Activated T-helper 2 cell treated with anti-CD3 and anti-CD28 coated beads, Interferon-gamma antibody, Interleukin-2, Interleukin-4, amounts not matched to agents 10 μg/mL and 5 μg/mL and 100 μg/mL, durations not matched to agents 14 hours and 24 hours and 36 hours (primary cell): ENCODE measurements at regions not wholly inside any gene's neighbourhood (a gene's known extent, or its start where the extent isn't known, plus 50 kb on each side); places are given as distances from the start of the nearest gene placed in this dataset.

ENCODE experiments used
- DNase-seq: peaks from one replicate; pipeline ENCODE4 v3.0.0; 2021; ENCODE audit warnings: low spot score
- H3K27ac Mint-ChIP-seq: one replicate; pipeline ENCODE4 v1.8.0; 2021; ENCODE audit warnings: mixed read lengths
- H3K27me3 Mint-ChIP-seq: one replicate; pipeline ENCODE4 v1.8.0; 2021; ENCODE audit warnings: low read depth, mixed read lengths
- H3K36me3 Mint-ChIP-seq: one replicate; pipeline ENCODE4 v1.8.0; 2021; ENCODE audit warnings: low read depth, mixed read lengths
- H3K4me1 Mint-ChIP-seq: one replicate; pipeline ENCODE4 v1.8.0; 2021; ENCODE audit warnings: low read depth, mixed read lengths
- H3K4me3 Mint-ChIP-seq: one replicate; pipeline ENCODE4 v1.8.0; 2021; ENCODE audit warnings: low read depth, mild to moderate bottlenecking, moderate library complexity, mixed read lengths
- H3K9me3 Mint-ChIP-seq: one replicate; pipeline ENCODE4 v1.8.0; 2021; ENCODE audit warnings: mixed read lengths
- intact Hi-C: fragments of 100-400 bp; cut with micrococcal nuclease; formaldehyde crosslinking; loops from one replicate; pipeline ENCODE4 v1.15.1; 2023

DNA sequence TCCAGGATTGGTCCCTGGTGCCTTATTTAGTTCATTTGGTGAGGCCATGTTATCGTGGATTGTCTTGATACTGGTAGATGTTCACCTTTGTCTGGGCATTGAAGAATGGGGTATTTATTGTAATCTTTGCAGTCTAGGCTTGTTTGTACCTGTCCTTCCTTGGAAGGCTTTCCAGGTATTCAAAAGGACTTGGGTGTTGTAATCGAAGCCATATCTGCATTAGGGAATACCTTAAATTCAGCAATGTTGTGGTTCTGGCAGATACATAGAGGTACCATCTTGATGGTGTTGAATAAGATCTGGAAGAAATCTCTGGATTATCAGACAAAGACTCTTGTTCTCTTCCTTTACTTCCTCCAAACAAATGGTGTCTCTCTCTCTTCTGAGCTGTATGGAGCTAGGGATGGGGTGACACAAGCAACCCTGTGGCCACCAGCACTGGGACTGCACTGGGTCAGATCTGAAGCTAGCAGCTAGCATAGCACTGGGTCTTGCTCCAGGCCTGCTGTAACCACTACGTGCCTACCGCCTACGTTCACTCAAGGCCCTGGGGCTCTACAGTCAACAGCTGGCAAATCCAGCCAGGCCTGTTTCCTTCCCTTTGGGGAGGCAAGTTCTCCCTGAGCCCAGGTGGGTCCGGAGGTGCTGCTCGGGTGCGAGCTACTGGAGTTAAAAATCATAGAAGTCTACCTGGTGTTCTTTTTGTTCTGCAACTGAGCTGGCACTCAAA, 261.1 kb upstream of the CITED2 start:
- H3K36me3 Mint-ChIP-seq, result no peaks in the 10 kb centered on the region

DNA sequence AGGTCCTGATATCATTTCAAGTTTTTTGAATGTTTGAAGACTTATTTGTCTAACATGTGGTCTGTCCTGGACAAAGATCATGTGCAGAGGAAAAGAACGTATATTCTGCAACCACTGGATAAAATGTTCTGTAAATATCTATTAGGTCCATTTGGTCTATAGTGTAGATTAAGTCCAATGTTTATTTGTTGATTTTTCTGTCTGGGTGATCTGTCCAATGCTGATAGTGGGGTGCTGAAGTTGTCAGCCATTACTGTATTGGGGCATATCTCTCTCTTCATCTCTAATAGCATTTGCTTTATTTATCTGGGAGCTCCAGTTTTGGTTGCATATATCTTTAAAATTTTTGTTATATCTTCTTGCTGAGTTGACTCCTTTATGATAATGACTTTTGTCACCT, 258.4 kb upstream of the CITED2 start:
- Mint-ChIP-seq H3K27ac (no peak overlapping the region), H3K36me3 (no peaks in the 10 kb centered on the region), H3K9me3 (no peaks in the 10 kb centered on the region), H3K4me3 (no peak overlapping the region), H3K27me3 (peaks cover 28% of the 10 kb centered on the region), H3K4me1 (no peaks in the 10 kb centered on the region)
- intact Hi-C loops, result no loop called here
- DNase-seq, result no peak

More for the DNA sequence above, 261.1 kb upstream of the CITED2 start:
- intact Hi-C loops, result no loop called here
- Mint-ChIP-seq H3K4me1 (peaks cover 5% of the 10 kb centered on the region), H3K27ac (no peak overlapping the region), H3K9me3 (no peaks in the 10 kb centered on the region), H3K4me3 (no peak overlapping the region), H3K27me3 (peaks cover 24% of the 10 kb centered on the region)
- no peak for DNase-seq

DNA sequence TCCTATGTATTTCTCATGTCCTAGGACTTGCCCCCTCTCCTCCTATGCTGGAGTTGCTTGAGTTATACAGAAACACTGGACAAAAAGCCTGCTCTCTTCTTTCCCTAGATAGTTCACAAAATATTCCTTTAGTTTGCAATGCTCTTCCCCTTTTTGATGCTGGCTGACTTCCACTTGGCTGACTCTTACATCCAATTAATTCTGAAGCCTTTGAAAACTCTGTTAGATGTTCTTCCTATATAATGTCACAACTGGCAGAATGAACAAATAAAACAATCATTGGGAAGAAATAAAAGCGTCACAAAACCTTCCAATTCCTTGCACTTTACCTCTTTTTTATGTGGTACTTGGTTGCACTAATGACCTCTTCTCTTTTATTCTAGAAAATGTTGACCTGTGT, 253.8 kb upstream of the CITED2 start:
- Mint-ChIP-seq H3K36me3 (no peaks in the 10 kb centered on the region), H3K27ac (no peak overlapping the region), H3K27me3 (peaks cover 28% of the 10 kb centered on the region), H3K4me1 (peaks cover 6% of the 10 kb centered on the region), H3K9me3 (no peaks in the 10 kb centered on the region), H3K4me3 (no peak overlapping the region)
- DNase-seq, result no peak
- intact Hi-C loops, result no loop called here

DNA sequence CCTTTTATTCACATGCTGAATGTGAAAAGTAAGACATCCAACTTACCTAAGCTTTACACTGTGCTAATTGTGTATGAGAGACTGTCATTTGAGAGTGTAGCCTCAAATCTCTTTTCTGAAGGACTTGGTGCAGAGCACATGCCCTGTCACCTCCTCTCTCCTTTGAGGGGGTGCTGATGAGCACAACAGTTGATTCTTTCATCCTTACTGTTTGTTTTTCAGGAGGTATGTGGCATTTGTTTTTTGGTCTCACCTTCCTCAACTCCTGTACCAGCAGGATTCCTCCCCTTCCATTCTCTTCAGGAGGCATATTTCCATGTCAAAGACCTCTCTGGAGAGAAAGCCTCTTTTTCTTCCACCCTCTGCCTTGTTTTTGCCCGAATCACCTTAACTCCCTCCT, 252.6 kb upstream of the CITED2 start:
- no peak overlapping the region for H3K27ac Mint-ChIP-seq
- peaks cover 6% of the 10 kb centered on the region for H3K4me1 Mint-ChIP-seq
- no peak overlapping the region for H3K4me3 Mint-ChIP-seq
- H3K9me3 Mint-ChIP-seq, result no peaks in the 10 kb centered on the region
- intact Hi-C loops, result no loop called here
- H3K36me3 Mint-ChIP-seq, result no peaks in the 10 kb centered on the region
- peaks cover 17% of the 10 kb centered on the region for H3K27me3 Mint-ChIP-seq
- DNase-seq, result no peak

DNA sequence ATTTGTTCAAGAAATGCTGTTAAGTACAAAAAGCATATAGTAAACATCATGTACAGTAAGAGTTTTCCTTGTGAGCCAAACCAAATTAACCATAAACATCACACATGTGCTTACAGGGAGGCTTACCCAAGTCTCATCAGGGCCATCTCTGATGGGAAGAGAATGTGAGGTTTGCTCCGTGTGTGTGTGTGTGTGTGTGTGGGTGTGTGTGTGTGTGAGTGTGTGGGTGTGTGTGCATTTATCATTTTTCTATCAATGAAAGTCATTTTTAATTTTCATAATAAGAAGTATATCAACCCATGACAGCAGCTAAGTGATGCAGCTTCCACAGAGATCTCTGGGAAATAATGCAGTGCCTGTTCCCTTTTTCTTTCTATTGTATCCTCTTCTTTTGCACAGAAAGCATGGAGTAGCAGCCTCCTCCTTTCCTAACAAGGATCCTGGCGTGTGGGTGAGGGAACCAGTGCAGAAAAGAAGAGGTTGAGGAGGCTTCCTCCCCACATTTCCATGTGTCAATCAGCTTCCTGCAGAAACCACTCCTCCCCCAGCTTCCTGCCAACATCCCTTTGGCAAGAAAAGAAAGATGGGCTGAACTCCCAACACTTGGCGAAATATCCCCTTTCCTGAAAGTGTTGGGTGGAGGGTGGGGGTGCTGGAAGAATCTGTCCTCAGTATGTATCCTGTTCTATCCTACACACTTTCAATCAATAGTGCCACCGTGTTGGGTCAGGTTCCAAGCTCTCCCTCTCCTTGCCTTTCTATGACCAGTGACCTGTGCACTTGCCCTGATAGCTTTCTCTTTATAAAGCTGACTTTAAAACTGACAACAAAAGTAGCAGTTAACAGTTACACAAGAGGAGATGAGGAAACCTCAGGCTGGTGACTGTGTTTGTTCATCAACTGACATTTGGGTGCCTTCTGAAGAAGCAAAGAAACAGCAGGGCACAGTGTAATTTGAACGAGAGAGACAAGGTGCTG, 251.8 kb upstream of the CITED2 start:
- no peaks in the 10 kb centered on the region for H3K9me3 Mint-ChIP-seq
- peaks cover 6% of the 10 kb centered on the region for H3K4me1 Mint-ChIP-seq
- intact Hi-C loops, result no loop called here
- H3K27ac Mint-ChIP-seq, result no peak overlapping the region
- DNase-seq, result no peak
- H3K36me3 Mint-ChIP-seq, result no peaks in the 10 kb centered on the region
- H3K4me3 Mint-ChIP-seq, result no peak overlapping the region
- peaks cover 15% of the 10 kb centered on the region for H3K27me3 Mint-ChIP-seq

DNA sequence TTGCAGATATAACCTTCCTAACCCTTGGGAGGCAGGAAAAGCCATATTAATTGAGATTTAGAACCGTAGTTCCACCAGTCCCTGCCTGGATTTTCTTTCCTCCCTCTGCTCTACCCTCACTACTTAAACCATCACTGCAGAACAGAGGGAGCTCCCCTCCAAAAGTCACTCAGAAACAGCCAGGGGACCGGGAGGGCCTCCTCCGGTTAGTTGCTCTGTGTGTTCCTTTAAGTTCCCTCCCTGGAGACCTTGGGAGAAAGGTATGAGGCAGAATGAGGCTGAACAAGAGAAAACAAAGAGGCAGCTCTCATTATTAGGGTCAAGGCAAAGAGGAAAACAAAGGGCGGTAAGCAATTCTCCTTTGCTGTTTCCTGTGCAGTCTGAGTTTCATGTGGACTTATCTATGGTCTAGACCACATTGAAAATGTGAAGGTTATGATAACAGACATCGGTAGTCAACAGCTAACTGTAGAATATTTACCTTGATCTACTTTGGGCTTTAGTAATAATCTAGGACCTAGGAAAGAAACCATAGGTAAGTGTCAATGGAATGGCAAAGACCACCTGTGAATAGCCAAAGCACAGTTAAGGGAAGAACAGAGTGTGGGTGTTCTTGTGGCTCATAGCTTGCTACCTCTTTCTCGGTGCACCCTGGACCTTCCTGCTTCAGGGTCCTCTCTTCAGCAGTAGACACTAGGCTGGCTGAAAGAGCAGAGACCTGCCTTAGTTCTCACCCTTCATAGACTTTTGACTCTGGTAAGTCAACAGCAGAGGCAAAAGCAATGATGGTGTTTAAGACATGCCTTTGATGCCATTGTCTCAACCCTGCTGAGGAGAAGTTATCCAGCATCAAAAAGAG, 250.9 kb upstream of the CITED2 start:
- peaks cover 11% of the 10 kb centered on the region for H3K27me3 Mint-ChIP-seq
- no peak overlapping the region for H3K27ac Mint-ChIP-seq
- DNase-seq, result no peak
- H3K9me3 Mint-ChIP-seq, result no peaks in the 10 kb centered on the region
- H3K4me3 Mint-ChIP-seq, result no peak overlapping the region
- no peaks in the 10 kb centered on the region for H3K36me3 Mint-ChIP-seq
- intact Hi-C loops, result no loop called here
- peaks cover 6% of the 10 kb centered on the region for H3K4me1 Mint-ChIP-seq

DNA sequence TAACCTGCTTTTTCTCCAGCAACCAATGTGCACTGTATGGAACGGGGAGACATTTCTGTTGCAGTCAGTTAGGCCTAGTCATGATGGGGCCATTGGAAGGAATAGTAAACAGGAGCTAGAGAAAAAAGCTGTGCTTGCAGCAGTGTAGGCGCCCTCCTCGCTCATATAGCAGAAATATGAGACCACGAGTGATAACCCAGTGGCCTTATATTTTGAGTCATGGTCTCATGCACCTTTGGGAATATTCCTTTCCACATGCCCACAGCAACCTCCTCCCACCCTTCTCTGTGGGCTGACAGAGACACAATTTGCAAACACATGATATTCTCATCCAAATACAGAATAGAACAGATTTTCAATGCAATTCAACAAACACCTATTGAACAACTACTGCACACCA, 248.9 kb upstream of the CITED2 start:
- intact Hi-C loops, result no loop called here
- Mint-ChIP-seq H3K4me3 (no peak overlapping the region), H3K27ac (no peak overlapping the region), H3K27me3 (peaks cover 11% of the 10 kb centered on the region), H3K36me3 (no peaks in the 10 kb centered on the region), H3K9me3 (no peaks in the 10 kb centered on the region), H3K4me1 (peaks cover 6% of the 10 kb centered on the region)
- no peak for DNase-seq

DNA sequence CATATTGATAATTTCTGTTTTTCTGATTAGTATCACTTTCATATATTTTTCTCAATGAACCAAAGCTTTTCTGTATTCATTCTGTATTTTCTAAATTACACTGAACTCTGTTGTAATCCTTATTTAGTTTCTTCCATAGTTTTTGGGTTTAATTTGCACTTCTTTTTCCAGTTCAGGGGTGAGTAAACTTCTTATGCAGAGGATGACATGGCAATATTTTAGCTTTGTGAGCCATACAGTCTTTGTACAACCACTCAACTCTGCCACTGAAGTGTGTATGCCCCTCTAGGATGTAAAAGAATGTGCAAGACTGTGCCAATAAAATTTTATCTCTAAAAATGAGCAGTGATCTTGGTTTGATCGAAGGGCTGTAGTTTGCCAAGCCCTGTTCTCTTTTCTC, 239.0 kb upstream of the CITED2 start:
- no peak overlapping the region for H3K4me3 Mint-ChIP-seq
- no peaks in the 10 kb centered on the region for H3K4me1 Mint-ChIP-seq
- no peak overlapping the region for H3K27ac Mint-ChIP-seq
- H3K27me3 Mint-ChIP-seq, result peaks cover 2% of the 10 kb centered on the region
- no peaks in the 10 kb centered on the region for H3K9me3 Mint-ChIP-seq
- intact Hi-C loops, result no loop called here
- DNase-seq, result no peak
- H3K36me3 Mint-ChIP-seq, result no peaks in the 10 kb centered on the region

DNA sequence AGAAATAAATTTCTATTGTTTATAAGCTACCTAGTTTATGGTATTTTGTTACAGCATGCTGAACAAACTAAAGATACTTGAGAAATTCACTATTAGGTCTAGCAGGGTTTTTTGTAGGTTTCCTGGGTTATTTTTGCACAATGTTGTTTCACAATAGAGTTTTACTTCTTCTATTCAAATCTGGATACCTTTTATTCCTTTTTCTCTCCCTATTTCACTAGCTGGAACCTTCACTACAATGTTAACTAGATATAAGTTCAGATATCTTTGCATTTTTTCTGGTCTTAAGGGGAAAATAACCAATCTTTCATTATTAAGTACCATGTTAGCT, 237.7 kb upstream of the CITED2 start:
- H3K27me3 Mint-ChIP-seq, result peaks cover 2% of the 10 kb centered on the region
- intact Hi-C loops, result no loop called here
- H3K36me3 Mint-ChIP-seq, result no peaks in the 10 kb centered on the region
- no peak for DNase-seq
- H3K9me3 Mint-ChIP-seq, result no peaks in the 10 kb centered on the region
- no peak overlapping the region for H3K27ac Mint-ChIP-seq
- H3K4me1 Mint-ChIP-seq, result no peaks in the 10 kb centered on the region
- H3K4me3 Mint-ChIP-seq, result no peak overlapping the region

DNA sequence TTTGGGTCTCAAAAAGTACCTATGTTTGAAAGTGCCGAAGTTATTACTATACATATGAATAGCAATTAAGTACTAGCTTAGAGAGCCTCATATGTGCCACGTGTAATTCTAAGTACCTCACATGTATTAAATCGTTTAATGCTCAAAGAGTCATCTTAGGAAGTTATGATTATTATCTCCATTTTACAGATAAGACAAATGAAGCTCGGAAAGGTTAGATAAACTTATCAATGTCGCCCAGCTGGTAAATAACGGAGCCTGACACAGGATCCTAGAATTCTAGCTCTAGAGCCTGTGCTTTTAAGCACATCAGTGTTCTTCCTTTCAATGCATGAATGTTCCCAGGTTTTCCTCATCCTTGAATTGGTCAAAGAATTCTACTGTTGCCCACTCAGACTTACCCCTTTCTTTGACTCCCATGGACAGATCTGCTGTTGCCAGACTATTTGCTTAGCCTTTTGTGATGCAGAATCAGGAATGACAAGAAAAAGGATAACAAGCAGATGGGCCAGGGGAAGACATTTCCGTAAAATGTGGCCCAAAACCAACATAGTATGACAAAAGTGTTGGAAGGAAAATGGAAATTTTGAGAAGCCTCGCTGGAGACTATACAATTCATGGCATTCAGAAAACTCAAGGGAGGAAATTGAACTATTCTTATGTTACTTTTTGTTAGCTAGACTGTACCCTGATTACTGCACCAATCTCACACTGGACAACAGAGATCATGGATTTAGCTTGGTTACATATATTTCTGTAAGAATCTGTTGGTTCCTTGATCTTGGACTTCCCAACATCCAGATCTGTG, 237.1 kb upstream of the CITED2 start:
- Mint-ChIP-seq H3K4me3 (no peak overlapping the region), H3K27me3 (peaks cover 2% of the 10 kb centered on the region), H3K4me1 (no peaks in the 10 kb centered on the region), H3K9me3 (no peaks in the 10 kb centered on the region), H3K36me3 (no peaks in the 10 kb centered on the region), H3K27ac (no peak overlapping the region)
- intact Hi-C loops, result no loop called here
- no peak for DNase-seq

DNA sequence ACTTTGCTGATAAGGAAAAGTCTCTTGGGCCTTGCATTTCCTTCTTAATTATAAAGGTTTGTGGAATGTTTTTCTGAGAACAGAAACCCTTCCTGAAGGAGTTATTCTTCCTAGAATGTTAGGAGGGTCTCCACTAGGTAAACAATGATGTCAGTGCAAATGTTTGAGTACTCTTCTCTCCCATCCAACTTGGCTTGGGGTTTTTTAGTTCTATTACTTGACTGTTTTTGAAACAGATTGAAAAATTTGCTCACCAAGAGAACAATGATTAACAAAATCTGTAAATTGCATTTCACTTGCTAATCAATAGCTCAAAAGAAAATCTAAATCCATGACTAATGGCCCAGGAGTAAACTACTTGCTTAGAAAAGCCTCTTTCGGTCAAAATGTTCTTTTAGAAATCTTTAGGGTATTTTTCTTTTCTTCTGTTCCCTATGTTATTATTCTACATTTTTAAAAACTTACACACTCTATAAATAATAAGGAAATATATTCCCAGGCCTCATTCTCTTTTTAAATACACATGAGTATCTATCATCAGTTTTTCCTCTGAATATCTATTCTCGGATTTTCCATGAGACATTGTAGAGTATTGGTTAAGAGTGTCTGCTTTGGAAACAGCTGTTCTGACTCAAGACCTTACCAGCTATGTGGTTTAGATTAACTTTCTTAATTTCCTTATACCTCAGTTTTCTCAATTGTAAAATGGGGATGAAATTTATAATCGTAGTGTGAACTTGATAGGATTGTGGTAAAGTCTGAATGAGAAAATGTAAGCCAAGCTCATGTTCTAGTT, 234.2 kb upstream of the CITED2 start:
- Mint-ChIP-seq H3K27me3 (peaks cover 2% of the 10 kb centered on the region), H3K9me3 (no peaks in the 10 kb centered on the region), H3K4me1 (no peaks in the 10 kb centered on the region), H3K36me3 (no peaks in the 10 kb centered on the region), H3K4me3 (no peak overlapping the region), H3K27ac (no peak overlapping the region)
- intact Hi-C loops, result no loop called here
- no peak for DNase-seq
